ENCODE measurements at regions not wholly inside any gene's neighbourhood (a gene's known extent, or its start where the extent isn't known, plus 50 kb on each side); places are given as distances from the start of the nearest gene placed in this dataset.

GRCh38 chr1:208584167-208584755, 340.1 kb upstream of the PLXNA2 start:
- TF ChIP-seq CTCF (IDR thresholded peaks at IDR 0.05; ENCODE audit: low read length) (no peak), EZH2phosphoT487 (IDR thresholded peaks at IDR 0.05; ENCODE audit: low read length) (no peak), EZH2 (optimal IDR thresholded peaks at IDR 0.05; ENCODE audit: low read depth, low read length) (no peak)

Data from MM.1S (cell line).